HK-2 (cell line): ENCODE measurements at regions not wholly inside any gene's neighbourhood (a gene's known extent, or its start where the extent isn't known, plus 50 kb on each side); places are given as distances from the start of the nearest gene placed in this dataset.

Source experiments
- DNase-seq: peaks from one replicate; pipeline ENCODE4 v3.0.0-alpha.2; 2018; ENCODE audit not compliant: unreplicated experiment

DNA sequence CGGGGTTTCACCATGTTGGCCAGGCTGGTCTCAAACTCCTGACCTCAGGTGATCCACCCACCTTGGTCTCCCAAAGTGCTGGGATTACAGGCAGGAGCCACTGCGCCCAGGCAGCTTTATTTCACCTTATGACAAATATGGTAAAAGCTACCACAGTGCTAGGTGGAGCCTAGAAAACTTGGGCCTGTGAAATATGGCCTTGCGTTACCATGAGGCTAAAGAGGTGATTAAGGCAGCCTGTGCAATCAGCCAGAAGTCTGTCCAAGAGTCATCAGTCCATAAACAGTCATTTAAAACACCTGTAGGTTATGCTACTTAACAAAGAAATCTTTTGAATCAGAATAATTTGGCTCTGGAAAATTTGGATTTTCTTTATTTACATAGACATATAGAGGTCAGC lies 114.8 kb upstream of the ANKH start:
- no peak for DNase-seq

DNA sequence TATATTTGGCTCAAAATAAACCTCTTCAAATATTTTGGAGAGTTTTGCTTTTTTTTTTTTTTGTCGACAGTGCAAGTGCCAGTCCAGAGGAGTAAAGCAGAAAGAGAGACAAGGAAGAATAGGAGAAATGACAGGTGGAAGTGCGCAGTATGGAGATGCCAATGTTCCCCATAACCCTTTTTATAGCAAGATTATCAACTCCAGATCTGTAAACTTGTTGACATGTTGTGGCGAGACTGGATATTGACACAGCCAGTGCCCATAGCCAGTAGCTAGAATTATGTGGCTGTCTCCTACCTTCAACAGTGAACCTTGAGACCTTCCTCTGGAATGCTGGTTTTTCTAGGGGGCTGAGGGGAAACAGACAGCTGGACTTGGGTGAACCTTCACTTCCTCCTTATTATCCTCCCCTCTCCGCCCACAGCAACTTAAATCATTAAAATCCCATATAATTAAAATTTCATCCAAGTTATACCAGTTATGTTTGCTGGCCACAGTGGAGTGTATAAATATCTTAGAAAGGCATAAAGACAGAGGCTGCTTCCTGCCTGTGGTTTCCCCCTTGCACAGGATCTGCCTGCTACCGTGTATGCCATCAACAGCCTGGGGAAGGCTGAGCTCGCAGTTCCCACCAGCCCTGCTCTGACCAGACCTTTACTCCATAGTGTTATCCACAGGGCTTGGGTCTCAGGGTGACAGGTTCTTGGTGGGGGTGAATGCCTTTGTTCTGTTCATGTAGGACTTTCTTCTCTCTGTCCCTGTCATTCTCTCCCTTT lies 112.3 kb upstream of the ANKH start:
- no peak for DNase-seq

DNA sequence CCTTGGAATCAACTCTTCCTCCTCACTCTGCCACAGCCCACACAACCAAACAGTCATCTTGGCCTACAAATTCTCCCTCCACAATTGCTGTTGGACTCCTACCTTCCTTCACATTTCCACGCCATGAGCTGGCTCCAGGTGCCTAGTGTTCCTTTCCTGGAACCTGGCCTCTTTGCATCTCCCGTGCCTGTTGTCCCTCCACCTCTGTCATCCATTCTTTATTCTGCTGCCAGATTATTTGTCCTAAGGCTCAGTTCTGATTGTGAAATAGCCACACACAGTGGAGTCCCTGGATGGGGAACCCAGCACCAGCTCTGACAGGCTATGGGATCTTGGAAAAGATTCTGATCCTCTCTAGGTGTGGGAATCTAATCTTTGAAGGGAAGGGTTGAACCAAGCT lies 109.1 kb upstream of the ANKH start:
- DNase-seq, result no peak

DNA sequence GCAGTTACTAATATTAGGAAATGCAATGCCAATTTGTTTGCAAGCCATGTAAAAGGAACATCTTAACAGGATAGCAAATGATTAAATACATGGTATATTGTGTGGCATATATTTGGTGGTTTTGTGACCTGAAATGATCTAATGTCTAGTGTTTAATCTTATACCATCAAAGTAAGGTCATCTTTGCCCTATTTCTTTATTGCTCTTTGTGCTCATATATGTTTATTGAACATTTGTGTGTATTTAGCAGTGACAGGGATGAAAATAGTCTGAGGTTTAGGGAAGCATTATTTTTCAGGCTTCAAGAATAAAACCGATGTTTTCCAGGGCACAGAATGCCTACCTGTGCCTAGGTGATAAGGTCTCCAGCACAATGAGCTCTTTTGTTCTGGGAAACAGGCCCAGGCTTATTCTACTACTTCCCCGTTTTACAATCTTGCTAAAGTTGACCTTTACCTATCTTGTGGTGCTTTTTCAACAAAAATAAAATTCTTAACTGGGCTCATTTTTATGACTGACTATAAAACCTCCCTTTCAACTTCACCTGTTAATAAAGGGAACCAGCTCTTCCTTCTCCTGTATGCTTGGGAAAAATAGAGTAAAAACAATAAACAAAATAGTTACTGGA lies 105.6 kb upstream of the ANKH start:
- no peak for DNase-seq

DNA sequence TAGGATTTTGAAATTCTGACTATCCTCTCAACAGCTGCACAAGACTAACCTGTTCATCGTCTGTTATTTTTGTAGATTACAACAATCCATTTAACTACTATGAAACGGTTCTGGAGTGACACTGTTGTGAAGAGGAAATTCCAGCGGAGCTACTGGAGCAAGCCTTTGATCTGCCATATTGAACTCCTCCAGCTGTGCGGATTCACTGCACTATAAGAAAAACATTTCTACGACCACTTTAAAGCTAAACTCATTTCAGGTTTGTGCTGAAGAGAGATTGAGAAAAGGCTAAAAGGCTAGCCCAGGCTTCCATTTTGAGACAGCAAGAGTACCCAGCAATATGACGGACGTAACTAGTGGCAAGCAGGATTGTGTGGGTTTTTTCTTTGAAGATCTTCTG lies 104.9 kb upstream of the ANKH start:
- DNase-seq, result no peak

DNA sequence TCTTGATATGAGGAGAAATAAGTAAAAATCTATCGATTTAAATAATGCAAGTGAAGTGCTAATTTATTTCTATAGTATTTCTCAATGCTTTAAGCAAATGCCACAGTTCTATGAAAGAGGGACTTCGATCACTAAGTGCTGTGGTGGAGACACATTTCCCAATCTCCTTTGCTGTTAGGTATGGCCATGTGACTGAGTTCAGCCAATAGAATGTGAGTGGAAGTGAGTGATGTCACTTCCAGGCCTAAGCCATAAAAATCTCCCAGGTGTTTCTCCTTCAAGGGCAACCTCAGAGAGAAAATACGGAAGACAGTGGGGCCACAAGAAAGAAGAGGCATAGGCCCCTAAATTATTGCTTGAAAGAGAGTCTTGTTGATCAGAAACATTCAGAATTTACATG lies 100.3 kb upstream of the ANKH start:
- DNase-seq, result no peak

DNA sequence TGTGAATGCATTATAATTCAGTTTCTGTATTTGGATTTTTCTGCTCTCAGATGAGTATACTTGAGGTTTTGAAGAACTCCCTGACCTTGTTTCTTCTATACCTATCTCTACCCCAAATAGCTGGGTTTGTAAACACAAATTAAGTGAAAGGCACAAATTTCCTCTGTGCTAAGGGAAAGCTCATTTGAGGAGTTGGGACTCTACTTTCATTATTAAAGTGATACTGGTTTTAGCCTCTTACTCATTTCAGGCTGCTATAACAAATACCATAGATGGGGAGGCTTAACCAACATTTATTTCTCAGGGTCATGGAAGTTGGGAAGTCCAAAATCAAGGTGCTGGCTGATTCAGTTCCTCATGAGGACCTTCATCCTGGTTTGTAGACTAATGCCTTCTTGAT lies 97.2 kb upstream of the ANKH start:
- no peak for DNase-seq

DNA sequence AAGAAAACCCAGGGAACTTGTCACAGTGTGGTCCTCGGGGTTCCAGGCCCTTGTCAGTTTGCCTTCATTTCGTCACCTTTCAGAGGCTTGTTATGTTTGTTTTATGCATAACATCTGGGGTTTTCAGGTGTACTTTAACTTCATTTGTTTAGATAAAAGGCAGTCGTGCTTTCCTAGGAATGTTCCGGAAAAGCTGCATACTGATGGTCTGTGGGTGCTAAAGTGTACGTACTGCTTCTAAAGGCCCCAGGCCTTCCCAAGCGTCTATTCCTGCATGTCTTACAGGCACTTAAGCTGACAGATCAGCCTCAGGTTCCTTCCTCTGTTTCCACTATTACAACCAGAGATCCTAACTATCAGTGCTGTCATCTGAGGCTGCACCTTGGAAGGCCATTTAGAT lies 95.6 kb upstream of the ANKH start:
- no peak for DNase-seq

DNA sequence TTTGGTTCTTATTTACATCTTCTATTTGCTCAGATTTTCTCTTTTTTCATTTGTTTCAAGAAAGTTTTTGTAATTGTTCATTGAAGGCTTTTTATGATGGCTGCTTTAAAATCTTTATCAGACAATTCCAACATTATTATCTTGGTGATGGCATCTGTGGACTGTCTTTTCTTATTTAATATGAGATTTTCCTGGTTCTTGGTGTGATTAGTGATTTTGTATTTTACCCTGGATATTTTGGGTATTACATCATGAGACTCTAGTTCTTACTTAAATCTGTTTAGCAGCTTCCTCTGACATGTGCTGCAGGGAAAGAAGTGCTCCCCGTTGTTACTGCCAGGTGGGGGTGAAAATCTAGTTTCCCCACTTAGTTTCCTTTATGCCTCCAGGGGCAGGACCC lies 94.2 kb upstream of the ANKH start:
- no peak for DNase-seq

DNA sequence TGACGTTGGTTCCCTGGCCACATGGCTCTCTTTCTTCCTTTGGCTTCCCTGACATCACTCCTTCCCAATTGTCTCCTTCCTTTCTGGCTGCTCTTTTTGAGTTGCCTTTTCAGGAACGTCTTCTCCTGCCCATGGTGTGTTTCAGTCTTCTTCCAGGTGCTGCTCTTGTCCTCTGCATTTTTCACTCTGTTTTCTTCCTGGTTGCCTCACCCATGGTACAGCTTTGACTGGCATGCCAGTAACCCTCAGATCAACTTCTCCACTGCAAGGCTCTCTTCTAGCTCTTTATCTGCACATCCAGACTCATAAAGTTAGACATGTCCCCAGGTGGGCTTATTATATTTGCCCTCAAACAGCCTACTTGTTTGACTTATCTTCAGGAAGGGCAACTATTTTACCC lies 91.0 kb upstream of the ANKH start:
- DNase-seq, result no peak

DNA sequence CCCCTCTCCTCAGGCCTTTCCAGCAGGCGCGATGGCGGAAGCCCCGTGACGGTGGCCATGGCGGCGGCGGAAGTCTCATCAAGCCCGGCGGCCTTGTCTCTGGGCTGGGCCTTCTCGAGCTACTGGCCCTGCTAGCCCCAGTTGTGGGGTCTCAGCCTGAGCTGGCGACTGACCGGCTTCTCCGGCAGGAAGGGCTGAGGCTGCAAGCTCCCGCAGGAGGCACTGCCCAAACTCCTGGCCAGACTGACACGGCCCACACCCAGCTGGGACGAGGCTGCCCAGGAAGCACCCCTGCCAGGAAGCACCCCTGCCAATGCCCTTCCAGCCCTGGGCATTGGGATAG lies 88.5 kb upstream of the ANKH start:
- no peak for DNase-seq

DNA sequence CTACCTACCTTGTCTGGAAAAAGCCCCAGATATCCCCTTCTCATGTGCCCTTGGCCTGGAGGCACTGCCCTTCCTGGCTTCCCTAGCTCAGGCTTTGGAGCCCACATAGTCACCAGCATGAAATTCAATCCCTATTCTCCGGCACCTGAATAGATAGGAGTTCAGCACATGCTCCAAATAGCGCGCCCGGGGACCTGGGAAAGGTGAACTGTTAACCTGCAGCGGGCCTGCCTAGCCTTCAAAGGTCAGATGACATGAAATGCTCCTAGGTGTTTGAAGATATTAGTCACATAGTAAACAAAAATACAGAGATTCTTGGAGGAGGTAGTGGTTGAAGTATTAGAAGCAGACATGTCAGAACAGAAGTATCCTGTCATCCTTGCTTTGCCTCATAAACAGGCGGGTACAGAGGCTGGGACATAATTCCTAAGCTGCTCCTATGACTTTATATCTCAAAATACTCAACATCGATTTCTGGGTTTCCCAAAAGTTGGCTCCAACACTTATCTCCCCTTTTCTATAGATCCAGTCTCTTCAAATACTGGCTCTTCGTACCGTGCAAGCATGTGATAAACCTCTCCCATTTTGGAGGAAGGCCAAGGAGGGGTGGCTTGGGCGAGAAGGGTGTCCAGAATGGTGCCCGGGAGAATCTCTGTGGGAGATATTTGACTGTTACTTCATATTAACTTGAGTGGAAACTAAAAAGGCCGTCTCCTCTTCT lies 88.0 kb upstream of the ANKH start:
- no peak for DNase-seq

DNA sequence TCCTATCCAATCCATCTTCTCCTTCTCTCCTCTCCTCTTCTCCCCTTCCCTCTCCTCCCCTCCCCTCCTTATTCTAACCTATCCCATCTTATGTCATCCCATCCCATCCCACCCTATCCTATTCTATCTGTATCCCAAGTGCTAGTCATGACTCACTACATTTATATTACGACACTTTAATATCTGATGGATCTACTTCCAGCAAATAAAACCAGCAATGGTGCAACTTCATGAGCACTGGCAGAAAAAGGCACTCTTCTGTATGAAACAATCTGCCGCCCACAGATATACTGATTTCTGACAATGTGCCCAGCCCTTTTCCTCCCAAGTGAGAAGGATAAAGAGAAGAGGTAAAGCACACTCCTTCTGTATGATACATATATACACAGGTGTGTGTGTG lies 86.6 kb upstream of the ANKH start:
- no peak for DNase-seq

DNA sequence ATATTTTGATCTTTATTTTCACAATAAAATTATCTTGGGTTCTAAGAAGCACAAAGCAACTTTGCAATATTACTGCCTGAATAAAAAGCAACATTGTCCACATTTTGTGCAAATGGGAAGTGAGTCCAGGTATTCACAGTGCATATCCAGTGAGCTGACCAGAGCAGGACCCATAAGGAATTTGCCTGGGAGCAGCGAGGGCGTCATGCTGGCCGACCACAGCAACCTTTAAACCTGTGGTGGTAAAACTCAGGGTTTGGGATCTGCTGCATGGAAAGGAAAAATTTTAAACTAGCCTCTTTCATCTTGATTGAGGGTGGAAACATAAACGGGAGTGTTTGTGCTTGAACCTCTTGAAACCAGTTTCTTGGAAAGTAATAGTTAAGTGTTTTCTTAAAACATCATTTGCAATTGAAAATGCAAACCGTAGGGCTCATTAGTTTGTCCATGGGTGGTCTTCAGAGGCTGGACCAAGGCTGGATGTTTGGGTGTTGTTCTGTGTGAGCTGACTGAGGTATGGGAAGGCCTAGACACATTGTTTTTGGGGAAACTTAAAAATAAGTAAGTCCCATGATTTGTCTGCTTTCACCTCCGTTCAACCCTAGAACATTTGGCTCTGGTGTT lies 85.0 kb upstream of the ANKH start:
- DNase-seq, result no peak

DNA sequence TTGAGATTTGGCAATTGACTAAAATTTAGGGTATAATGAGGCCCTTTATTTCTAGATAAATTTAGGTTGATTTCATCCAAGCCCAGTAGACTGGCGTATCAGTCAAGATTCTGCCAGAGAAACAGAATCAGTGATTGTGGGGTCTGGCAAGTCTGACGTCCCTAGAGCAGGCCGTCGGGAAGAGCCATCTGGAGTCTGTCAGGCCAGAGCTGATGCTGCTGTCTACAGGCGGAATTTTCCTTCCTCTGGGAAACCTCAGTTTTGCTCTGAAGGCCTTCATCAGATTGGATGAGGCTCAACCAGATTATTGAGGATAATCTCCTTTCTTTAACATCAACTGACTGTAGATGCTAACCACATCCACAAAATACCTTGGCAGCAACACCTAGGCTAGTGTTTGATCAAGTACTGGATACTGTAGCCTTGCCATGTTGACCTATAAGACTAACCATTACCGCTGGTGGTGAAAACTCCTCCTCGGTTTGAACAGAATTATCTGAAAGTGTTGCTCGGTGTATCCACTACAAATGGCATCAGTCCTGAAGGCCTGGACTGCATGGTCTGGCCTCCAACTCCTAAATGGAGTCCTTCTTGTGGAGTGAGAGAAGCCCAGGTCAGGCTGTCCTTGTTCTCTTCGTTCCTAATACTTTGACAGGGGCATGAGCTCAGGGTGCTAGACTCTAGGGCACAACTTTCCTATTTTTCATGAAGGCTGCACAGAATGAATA lies 83.2 kb upstream of the ANKH start:
- DNase-seq, result no peak

DNA sequence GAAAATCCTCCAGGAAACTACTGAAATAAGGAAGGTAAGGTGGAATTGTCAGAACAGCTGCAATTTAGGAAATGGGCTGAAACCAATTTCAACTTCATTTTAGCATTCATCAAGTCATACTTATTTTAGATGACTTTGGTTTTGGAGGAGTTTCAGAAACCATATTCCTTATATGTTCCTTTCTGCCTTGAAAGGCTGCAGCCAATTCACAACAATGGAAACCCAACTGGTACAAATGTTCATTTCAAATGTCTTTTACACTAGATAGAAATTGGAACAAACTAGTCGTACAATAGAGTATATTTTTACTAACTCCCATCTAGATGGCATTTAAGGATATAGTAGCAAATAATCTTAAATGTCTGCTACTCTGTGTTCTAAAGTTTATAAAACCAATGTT lies 82.6 kb upstream of the ANKH start:
- no peak for DNase-seq

DNA sequence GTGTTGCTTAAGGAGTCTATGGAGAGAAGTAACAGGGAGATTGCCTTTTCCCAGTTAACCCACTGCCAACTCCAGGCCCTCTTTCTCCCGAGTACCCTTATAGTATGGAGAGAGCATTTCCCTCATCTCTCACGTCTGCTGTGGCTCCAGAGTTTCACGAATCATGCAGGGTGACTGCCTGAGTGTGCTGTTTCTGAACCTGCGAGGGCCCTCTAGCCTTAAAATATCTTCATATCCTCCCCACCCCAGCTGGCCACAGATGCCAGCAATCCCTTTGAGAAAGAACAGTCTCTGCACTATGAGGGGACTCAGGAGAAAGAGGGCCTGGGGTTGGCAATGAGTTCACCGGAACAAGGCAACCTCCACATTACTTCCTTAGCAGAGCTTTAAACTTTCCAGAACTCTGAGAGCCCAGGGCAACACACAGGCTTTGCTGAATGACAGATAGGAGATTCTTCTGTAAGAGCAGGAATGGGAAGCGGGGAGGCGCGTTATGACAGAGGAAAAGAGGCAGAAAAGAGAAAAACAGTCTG lies 81.6 kb upstream of the ANKH start:
- DNase-seq, result no peak

DNA sequence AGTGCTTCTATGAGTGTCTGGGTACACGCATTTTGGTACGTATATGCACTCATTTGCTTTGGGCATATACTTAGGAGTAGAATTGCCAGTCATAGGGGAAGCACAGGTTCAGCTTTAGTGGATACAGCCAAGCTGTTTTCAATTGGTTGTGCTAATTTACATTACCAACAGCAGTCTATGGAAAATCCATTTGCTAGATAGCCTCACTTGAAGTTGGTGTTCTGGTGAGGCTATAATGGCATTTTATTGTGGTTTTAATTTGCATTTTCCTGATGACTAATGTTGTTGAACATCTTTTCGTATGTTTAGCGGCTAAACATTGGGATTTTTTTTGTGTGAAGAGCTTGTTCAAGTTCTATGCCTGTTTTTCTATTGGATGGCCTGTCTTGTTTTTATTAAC lies 76.8 kb upstream of the ANKH start:
- no peak for DNase-seq

DNA sequence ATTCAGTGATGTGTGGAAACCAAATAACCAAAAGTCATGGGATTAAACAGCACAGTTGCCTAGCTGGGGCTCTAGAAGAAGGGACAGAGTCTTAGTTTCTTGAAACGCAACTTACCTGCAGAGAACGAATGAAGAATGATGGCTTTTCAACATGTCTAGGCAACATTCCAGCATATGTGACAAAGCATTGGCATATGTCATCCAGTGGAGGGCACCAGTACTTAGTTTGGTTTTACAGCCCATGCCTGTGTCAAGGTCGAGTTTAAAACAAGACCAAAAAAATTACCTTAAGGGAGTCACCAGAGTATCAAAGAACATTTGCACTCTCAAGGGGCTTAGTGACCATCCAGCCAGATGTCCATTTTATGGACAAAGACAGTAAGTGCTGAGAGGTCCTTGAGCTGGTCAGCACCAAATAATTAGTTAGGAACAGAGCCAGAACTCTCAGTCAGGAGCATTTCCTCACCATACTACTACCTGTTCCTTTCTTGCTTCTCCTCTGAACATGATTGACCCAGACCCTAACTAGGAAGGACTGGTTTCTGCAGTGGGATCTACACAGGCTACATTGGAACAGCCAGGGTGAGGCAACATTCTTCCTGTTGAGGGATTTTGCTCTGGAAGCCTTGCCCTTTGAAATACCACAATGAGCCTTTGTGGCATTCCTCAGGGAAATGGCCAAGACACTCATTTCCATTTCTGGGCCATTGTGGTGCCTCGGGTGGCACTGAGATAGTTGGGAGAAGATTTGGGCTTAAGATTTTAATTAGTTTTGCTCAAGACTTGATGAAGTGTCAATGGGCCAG lies 75.4 kb upstream of the ANKH start:
- no peak for DNase-seq

DNA sequence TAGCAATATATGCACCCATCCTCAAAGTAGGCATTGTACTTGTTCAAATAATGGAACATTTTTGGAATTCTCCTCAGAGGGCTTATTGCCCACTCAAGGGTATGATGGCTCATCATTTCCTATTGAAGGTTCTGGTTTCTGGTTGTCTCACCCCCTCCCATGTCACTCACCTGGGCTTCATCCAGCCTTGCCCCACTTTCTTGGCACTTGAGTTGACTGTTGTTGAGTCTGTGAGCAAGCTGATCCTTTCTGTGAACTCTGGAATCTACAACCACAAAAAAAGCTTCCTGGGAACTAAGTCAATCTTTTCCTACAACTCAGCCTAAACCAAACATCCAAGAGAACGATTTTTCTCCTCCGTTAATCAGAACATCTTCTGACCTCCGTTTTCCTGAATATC lies 73.9 kb upstream of the ANKH start:
- no peak for DNase-seq

DNA sequence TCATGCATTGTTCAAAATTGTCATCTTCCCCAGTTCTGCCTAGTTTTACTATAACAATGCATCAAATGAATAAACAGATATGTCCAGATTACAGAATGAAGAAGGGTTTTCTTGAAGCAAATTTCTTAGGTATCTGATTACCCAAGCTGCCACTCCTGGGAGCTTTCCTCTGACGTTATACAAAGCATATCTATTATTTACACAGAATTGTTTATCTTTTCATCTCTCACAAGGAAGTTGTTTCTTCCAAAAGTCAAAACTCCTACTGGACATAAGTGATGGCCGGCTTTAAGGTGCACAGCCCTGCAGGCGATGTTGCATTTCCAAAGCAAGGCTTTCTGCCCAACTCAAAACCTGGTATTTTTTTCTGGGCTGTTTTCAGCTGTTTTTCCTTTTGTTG lies 73.4 kb upstream of the ANKH start:
- no peak for DNase-seq
